ENCODE measurements at regions not wholly inside any gene's neighbourhood (a gene's known extent, or its start where the extent isn't known, plus 50 kb on each side); places are given as distances from the start of the nearest gene placed in this dataset.

GRCh38 chr13:68988176-68988575 is 1119.5 kb upstream of the ATXN8OS start:
- no peaks in the 10 kb centered on the region for H3K27me3 Mint-ChIP-seq (ENCODE audit: low read depth)
- TF ChIP-seq CTCF (IDR thresholded peaks at IDR 0.05; ENCODE audit: unreplicated experiment in 3 of 3) = no peak
- H3K27ac Mint-ChIP-seq = no peak overlapping the region
- H3K4me1 Mint-ChIP-seq = no peaks in the 10 kb centered on the region
- no peaks in the 10 kb centered on the region for H3K9me3 Mint-ChIP-seq
- H3K4me3 Mint-ChIP-seq = no peak overlapping the region
- H3K36me3 Mint-ChIP-seq (ENCODE audit: low read depth) = no peaks in the 10 kb centered on the region

GRCh38 chr13:68987585-68987984 is 1120.0 kb upstream of the ATXN8OS start:
- no peaks in the 10 kb centered on the region for H3K27me3 Mint-ChIP-seq (ENCODE audit: low read depth)
- no peak overlapping the region for H3K4me3 Mint-ChIP-seq
- no peaks in the 10 kb centered on the region for H3K4me1 Mint-ChIP-seq
- no peak overlapping the region for H3K27ac Mint-ChIP-seq
- H3K9me3 Mint-ChIP-seq = no peaks in the 10 kb centered on the region
- H3K36me3 Mint-ChIP-seq (ENCODE audit: low read depth) = no peaks in the 10 kb centered on the region
- no peak for TF ChIP-seq CTCF (IDR thresholded peaks at IDR 0.05; ENCODE audit: unreplicated experiment in 3 of 3)

DNA sequence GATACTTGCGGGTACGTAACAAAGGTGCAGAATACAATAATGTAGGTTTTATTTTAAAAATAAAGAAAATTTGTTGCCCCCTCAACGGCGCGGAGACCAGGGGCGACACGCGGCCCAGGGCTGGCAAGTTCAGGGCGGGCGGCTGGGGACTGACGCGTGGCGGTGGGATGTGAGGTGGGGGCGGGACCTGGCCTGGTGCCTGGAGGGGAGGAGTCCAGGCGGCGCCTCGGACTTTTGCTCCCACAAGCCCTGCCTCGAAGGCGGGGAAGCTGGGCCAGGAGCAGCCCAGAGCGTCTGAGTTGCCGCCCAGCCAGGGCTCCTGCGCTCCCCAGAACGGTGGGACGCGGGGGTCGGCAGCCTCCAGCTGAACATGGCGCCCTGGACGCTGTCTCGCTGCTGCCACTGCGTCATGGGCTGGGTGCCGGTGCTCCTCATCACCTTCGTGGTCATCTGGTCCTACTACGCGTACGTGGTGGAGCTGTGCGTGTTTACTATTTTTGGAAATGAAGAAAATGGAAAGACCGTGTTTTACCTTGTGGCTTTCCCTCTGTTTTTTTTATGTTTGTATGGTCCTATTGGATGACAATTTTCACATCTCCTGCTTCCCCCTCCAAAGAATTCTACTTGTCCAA is 1122.8 kb upstream of the ATXN8OS start:
- no peaks in the 10 kb centered on the region for H3K4me1 Mint-ChIP-seq
- no peaks in the 10 kb centered on the region for H3K36me3 Mint-ChIP-seq (ENCODE audit: low read depth)
- no peaks in the 10 kb centered on the region for H3K27me3 Mint-ChIP-seq (ENCODE audit: low read depth)
- no peak overlapping the region for H3K4me3 Mint-ChIP-seq
- no peak overlapping the region for H3K27ac Mint-ChIP-seq
- no peak for TF ChIP-seq CTCF (IDR thresholded peaks at IDR 0.05; ENCODE audit: unreplicated experiment in 3 of 3)
- H3K9me3 Mint-ChIP-seq = no peaks in the 10 kb centered on the region

DNA sequence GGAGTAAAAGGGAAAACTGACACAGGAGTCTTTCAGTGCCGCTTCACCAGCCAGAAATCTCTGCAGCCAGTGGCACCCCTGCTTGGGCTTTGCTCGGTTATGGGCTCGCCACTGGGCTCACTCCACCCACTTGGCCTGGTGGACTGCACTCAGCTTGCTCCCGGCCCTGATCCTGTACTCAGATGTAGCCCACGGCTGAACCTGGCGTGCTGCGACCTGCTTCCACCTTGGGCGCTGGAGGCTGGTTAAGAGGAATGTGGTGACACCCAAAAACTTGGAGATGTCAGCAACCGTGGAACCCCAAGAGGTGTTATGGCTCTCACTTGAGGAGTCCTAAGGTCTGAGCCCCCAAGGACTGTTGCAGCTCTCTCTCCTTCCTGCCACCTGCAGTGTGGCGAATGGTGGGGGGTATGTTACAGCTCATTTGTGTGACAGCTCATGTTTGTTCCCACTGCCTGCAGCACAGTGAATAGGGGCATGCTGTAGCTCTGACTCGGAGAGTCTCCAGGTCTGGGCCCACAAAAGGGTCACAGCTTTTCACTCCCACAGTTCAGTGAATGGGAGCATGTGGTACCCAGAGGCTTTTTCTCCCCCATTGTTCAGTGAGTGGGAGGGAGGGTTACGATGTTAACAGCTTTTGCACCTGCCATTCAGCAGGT is 1124.5 kb upstream of the ATXN8OS start:
- Mint-ChIP-seq H3K27ac (no peak overlapping the region), H3K4me1 (no peaks in the 10 kb centered on the region), H3K36me3 (ENCODE audit: low read depth) (no peaks in the 10 kb centered on the region), H3K4me3 (no peak overlapping the region), H3K27me3 (ENCODE audit: low read depth) (no peaks in the 10 kb centered on the region), H3K9me3 (no peaks in the 10 kb centered on the region)
- no peak for TF ChIP-seq CTCF (IDR thresholded peaks at IDR 0.05; ENCODE audit: unreplicated experiment in 3 of 3)

GRCh38 chr13:68976287-68976686 is 1131.3 kb upstream of the ATXN8OS start:
- no peaks in the 10 kb centered on the region for H3K36me3 Mint-ChIP-seq (ENCODE audit: low read depth)
- H3K4me3 Mint-ChIP-seq = no peak overlapping the region
- no peaks in the 10 kb centered on the region for H3K27me3 Mint-ChIP-seq (ENCODE audit: low read depth)
- H3K4me1 Mint-ChIP-seq = no peaks in the 10 kb centered on the region
- TF ChIP-seq CTCF (IDR thresholded peaks at IDR 0.05; ENCODE audit: unreplicated experiment in 3 of 3) = no peak
- no peak overlapping the region for H3K27ac Mint-ChIP-seq
- no peaks in the 10 kb centered on the region for H3K9me3 Mint-ChIP-seq

GRCh38 chr13:68970532-68970931 is 1137.1 kb upstream of the ATXN8OS start:
- Mint-ChIP-seq H3K27me3 (ENCODE audit: low read depth) (no peaks in the 10 kb centered on the region), H3K9me3 (no peaks in the 10 kb centered on the region), H3K27ac (peak overlapping the region in 1 of 3 experiments; percentile 29), H3K4me1 (peaks cover 3% of the 10 kb centered on the region), H3K36me3 (ENCODE audit: low read depth) (no peaks in the 10 kb centered on the region), H3K4me3 (no peak overlapping the region)
- no peak for TF ChIP-seq CTCF (IDR thresholded peaks at IDR 0.05; ENCODE audit: unreplicated experiment in 3 of 3)

Measured in nephron (organoid).